ENCODE measurements at regions not wholly inside any gene's neighbourhood (a gene's known extent, or its start where the extent isn't known, plus 50 kb on each side); places are given as distances from the start of the nearest gene placed in this dataset.

GRCh38 chr6:94658929-94659328 is 918.4 kb upstream of the MANEA start:
- in situ Hi-C loops (cut with MboI; ENCODE audit: low sequenced_read_pairs in 4 of 4) (no loop called here), intact Hi-C loops (cut with DNase I; ENCODE audit: low total_unique reads) (no loop called here)
- TF ChIP-seq CTCF (IDR thresholded peaks at IDR 0.05 in 4 of 5, conservative IDR thresholded peaks at IDR 0.05 in 1 of 5) = no peak
- TF ChIP-seq POLR2A (IDR thresholded peaks at IDR 0.05) = no peak
- no peaks in the 10 kb centered on the region for H3K36me3 ChIP-seq
- DNase-seq (no peak), ATAC-seq (no peak)
- no peak overlapping the region for H3K4me3 ChIP-seq
- no peaks in the 10 kb centered on the region for H3K4me1 ChIP-seq
- no peaks in the 10 kb centered on the region for H3K9me3 ChIP-seq
- H3K27me3 ChIP-seq = no peaks in the 10 kb centered on the region
- no peak overlapping the region for H3K27ac ChIP-seq

DNA sequence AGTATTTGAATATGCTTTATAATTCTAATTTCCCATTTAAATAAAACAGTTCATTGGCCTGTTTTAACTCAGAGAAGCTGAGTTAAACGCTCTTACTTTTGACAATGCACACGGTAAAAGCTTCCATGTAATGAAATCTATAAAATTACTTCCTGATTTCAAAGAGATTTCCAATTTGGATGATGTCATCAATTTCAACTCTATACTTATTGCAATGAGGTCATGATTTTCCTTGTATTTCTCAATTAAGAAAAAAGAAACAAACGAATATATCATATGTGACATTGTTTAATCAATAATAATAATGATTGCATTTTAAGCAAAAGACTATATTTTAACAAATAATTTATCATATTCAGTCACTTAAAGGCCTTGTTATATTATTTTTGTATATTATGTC is 926.1 kb upstream of the MANEA start:
- no peaks in the 10 kb centered on the region for H3K27me3 ChIP-seq
- no peaks in the 10 kb centered on the region for H3K4me1 ChIP-seq
- DNase-seq (no peak), ATAC-seq (no peak)
- H3K36me3 ChIP-seq = no peaks in the 10 kb centered on the region
- no peak overlapping the region for H3K27ac ChIP-seq
- intact Hi-C loops (cut with DNase I; ENCODE audit: low total_unique reads) = no loop called here
- H3K9me3 ChIP-seq = no peaks in the 10 kb centered on the region
- H3K4me3 ChIP-seq = no peak overlapping the region
- TF ChIP-seq CTCF (IDR thresholded peaks at IDR 0.05 in 4 of 5, conservative IDR thresholded peaks at IDR 0.05 in 1 of 5) (no peak), POLR2A (IDR thresholded peaks at IDR 0.05) (no peak)
- in situ Hi-C loops (cut with MboI; ENCODE audit: low sequenced_read_pairs in 4 of 4) = no loop called here

DNA sequence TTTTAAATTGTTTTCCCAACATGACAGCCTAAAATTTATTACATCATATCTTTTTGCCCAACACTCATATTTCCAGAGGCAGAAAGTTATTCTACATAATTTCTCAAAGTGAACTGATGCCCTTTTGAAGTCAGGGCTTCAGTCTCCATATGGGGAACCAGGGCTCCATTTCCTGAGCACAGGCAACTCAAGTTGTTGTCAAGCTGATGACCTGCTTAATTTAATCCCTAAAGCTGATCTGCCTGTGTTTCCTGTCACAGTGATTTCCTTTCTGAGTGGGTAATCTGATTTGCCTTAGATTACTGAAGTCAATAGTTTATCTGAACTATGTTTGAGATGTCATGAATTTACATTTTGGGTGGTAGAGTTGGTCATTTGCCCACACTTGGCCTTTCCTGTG is 932.1 kb upstream of the MANEA start:
- Histone ChIP-seq H3K36me3 (no peaks in the 10 kb centered on the region), H3K4me1 (no peaks in the 10 kb centered on the region), H3K9me3 (no peaks in the 10 kb centered on the region), H3K27me3 (no peaks in the 10 kb centered on the region), H3K27ac (no peak overlapping the region), H3K4me3 (no peak overlapping the region)
- TF ChIP-seq CTCF (IDR thresholded peaks at IDR 0.05 in 4 of 5, conservative IDR thresholded peaks at IDR 0.05 in 1 of 5) = no peak
- TF ChIP-seq POLR2A (IDR thresholded peaks at IDR 0.05) = no peak
- ATAC-seq = no peak
- DNase-seq = no peak
- intact Hi-C loops (cut with DNase I; ENCODE audit: low total_unique reads) = no loop called here
- in situ Hi-C loops (cut with MboI; ENCODE audit: low sequenced_read_pairs in 4 of 4) = no loop called here

- DNase-seq = no peak
- TF ChIP-seq CTCF (IDR thresholded peaks at IDR 0.05 in 4 of 5, conservative IDR thresholded peaks at IDR 0.05 in 1 of 5) = no peak
- TF ChIP-seq POLR2A (IDR thresholded peaks at IDR 0.05) = no peak
- H3K27ac ChIP-seq = no peak overlapping the region
- H3K4me3 ChIP-seq = no peak overlapping the region
- H3K9me3 ChIP-seq = no peaks in the 10 kb centered on the region
- in situ Hi-C loops (cut with MboI; ENCODE audit: low sequenced_read_pairs in 4 of 4) (no loop called here), intact Hi-C loops (cut with DNase I; ENCODE audit: low total_unique reads) (no loop called here)
- no peaks in the 10 kb centered on the region for H3K36me3 ChIP-seq
- H3K27me3 ChIP-seq = no peaks in the 10 kb centered on the region
- no peak for ATAC-seq
- H3K4me1 ChIP-seq = no peaks in the 10 kb centered on the region
These were observed 937.8 kb upstream of the MANEA start for GRCh38 chr6:94639564-94639963.

DNA sequence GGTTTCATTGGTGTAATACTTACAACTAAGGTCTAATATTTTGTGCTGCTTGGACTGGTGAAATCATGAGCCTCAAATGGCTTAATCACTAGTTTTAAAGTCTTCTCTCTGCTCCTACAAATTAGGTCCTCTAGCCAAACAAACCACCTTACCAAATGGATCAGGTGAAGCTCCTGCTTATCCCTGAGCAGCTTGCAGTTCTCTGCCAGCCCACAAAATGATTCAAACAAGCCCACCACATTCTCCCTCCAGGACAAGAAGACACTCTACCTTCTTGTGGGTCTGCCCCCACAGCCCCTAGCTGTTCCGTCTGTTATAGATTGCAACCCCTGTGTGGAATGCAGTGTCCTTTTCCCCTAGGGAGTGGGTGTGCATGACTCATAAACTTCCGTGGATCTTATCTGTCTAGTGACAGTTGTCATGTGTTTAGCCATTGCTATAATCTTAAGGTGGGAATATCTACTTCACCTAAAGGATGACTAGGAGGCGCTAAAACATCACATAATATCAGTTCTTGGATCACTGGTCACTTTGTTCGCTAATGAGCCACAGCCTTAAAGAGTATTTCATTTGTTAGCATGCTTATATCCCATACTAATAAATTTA is 940.5 kb upstream of the MANEA start:
- in situ Hi-C loops (cut with MboI; ENCODE audit: low sequenced_read_pairs in 4 of 4) = no loop called here
- H3K27me3 ChIP-seq = no peaks in the 10 kb centered on the region
- no peak overlapping the region for H3K4me3 ChIP-seq
- DNase-seq = no peak
- intact Hi-C loops (cut with DNase I; ENCODE audit: low total_unique reads) = no loop called here
- H3K9me3 ChIP-seq = no peaks in the 10 kb centered on the region
- TF ChIP-seq CTCF (IDR thresholded peaks at IDR 0.05 in 4 of 5, conservative IDR thresholded peaks at IDR 0.05 in 1 of 5) = no peak
- no peak for TF ChIP-seq POLR2A (IDR thresholded peaks at IDR 0.05)
- no peak for ATAC-seq
- H3K27ac ChIP-seq = no peak overlapping the region
- H3K4me1 ChIP-seq = no peaks in the 10 kb centered on the region
- no peaks in the 10 kb centered on the region for H3K36me3 ChIP-seq

Data from gastrocnemius medialis (tissue), 4 donors.